WTC11 (cell line): ENCODE measurements at regions not wholly inside any gene's neighbourhood (a gene's known extent, or its start where the extent isn't known, plus 50 kb on each side); places are given as distances from the start of the nearest gene placed in this dataset.

Experiments used
- ATAC-seq: fragments of 200-7000 bp; cut with Tn5 transposase; 2 replicates; pipeline ENCODE4 v1.10.0; 2021; ENCODE audit warnings: mild to moderate bottlenecking, moderate library complexity
- CTCF ChIA-PET: fragments of 300-600 bp; sonication (Branson Sonifier 250); formaldehyde crosslinking; loops from one replicate; lab custom pipeline; 2021; ENCODE audit warnings: antibody characterized with exemption; lab: Charles Lee
- POLR2A ChIA-PET: fragments of 350-600 bp; sonication (Branson Sonifier 250); formaldehyde crosslinking; loops from one replicate; lab custom pipeline; 2021; ENCODE audit warnings: antibody characterized with exemption; lab: Charles Lee
- DNase-seq: peaks from one replicate; pipeline ENCODE4 v3.0.0; 2021; ENCODE audit warnings: low spot score
- H3K27ac Mint-ChIP-seq: 2 replicates; pipeline ENCODE4 v1.8.0; 2021; ENCODE audit warnings: mixed read lengths
- H3K27me3 Mint-ChIP-seq: 2 replicates; pipeline ENCODE4 v1.8.0; 2021; ENCODE audit warnings: low read depth, mild to moderate bottlenecking, moderate library complexity, mixed read lengths
- H3K36me3 Mint-ChIP-seq: 2 replicates; pipeline ENCODE4 v1.8.0; 2021; ENCODE audit warnings: mixed read lengths
- H3K4me1 Mint-ChIP-seq: 2 replicates; pipeline ENCODE4 v1.8.0; 2022; ENCODE audit warnings: mixed read lengths
- H3K4me3 Mint-ChIP-seq: 2 replicates; pipeline ENCODE4 v1.8.0; 2021; ENCODE audit warnings: mild to moderate bottlenecking, moderate library complexity, mixed read lengths
- H3K9me3 Mint-ChIP-seq: 2 replicates; pipeline ENCODE4 v1.8.0; 2021; ENCODE audit warnings: mixed read lengths
- ELF4 ChIP-seq: sonication (generic); formaldehyde crosslinking; IDR thresholded peaks from 2 replicates; pipeline ENCODE4 v1.8.1; 2022; ENCODE audit warnings: low read depth, mild to moderate bottlenecking, moderate library complexity, missing genetic modification reagents
- GTF2I ChIP-seq: fragments of 250-450 bp; sonication (Bioruptor Pico); conservative IDR thresholded peaks from 2 replicates; pipeline ENCODE4 v1.4.0; 2021; ENCODE audit warnings: mild to moderate bottlenecking
- JAZF1 ChIP-seq: fragments of 250-450 bp; sonication (Bioruptor Pico); IDR thresholded peaks from 2 replicates; pipeline ENCODE4 v1.9.0; 2021; ENCODE audit warnings: moderate library complexity, mild to moderate bottlenecking, inconsistent platforms
- JUN ChIP-seq: sonication (generic); formaldehyde crosslinking; IDR thresholded peaks from 2 replicates; pipeline ENCODE4 v1.8.0; 2023; ENCODE audit warnings: mild to moderate bottlenecking, missing genetic modification reagents
- KAT7 ChIP-seq: sonication (generic); formaldehyde crosslinking; IDR thresholded peaks from 2 replicates; pipeline ENCODE4 v1.8.1; 2023; ENCODE audit warnings: missing genetic modification reagents, mild to moderate bottlenecking, borderline replicate concordance
- MXD4 ChIP-seq: fragments of 250-450 bp; sonication (Bioruptor Pico); IDR thresholded peaks from 2 replicates; pipeline ENCODE4 v1.8.0; 2021; ENCODE audit warnings: mild to moderate bottlenecking, moderate library complexity, borderline replicate concordance
- MYBL2 ChIP-seq: sonication (generic); formaldehyde crosslinking; IDR thresholded peaks from 2 replicates; pipeline ENCODE4 v1.8.1; 2023; ENCODE audit warnings: mild to moderate bottlenecking, moderate library complexity, missing genetic modification reagents
- NFATC4 ChIP-seq: fragments of 250-450 bp; sonication (Bioruptor Pico); IDR thresholded peaks from 2 replicates; pipeline ENCODE4 v1.9.0; 2021; ENCODE audit warnings: mild to moderate bottlenecking
- NFE2L1 ChIP-seq: sonication (generic); formaldehyde crosslinking; IDR thresholded peaks from 2 replicates; pipeline ENCODE4 v1.8.1; 2023; ENCODE audit warnings: missing genetic modification reagents
- NR1H2 ChIP-seq: sonication (generic); formaldehyde crosslinking; IDR thresholded peaks from 2 replicates; pipeline ENCODE4 v1.9.0; 2021; ENCODE audit warnings: mild to moderate bottlenecking, moderate library complexity, missing genetic modification reagents
- TEAD1 ChIP-seq: sonication (generic); formaldehyde crosslinking; IDR thresholded peaks from 2 replicates; pipeline ENCODE4 v1.8.0; 2022; ENCODE audit warnings: mild to moderate bottlenecking, missing genetic modification reagents
- ZNF317 ChIP-seq: sonication (generic); formaldehyde crosslinking; IDR thresholded peaks from 2 replicates; pipeline ENCODE4 v1.8.1; 2023; ENCODE audit warnings: low read depth, mild to moderate bottlenecking, moderate library complexity, missing genetic modification reagents, borderline replicate concordance
- ZNF416 ChIP-seq: fragments of 250-450 bp; sonication (Bioruptor Pico); IDR thresholded peaks from 2 replicates; pipeline ENCODE4 v1.9.0; 2021; ENCODE audit warnings: mild to moderate bottlenecking, inconsistent platforms
- ZNF423 ChIP-seq: fragments of 250-450 bp; sonication (Bioruptor Pico); IDR thresholded peaks from 2 replicates; pipeline ENCODE4 v2.1.2; 2022; ENCODE audit warnings: mild to moderate bottlenecking, moderate library complexity
- TF ChIP-seq, protein P1 (sequence below): fragments of 200-600 bp; IDR thresholded peaks from 2 replicates; pipeline ENCODE4 v1.8.0; 2022; ENCODE audit warnings: antibody characterized with exemption
- TF ChIP-seq, protein P2 (sequence below): sonication (generic); formaldehyde crosslinking; IDR thresholded peaks from 2 replicates; pipeline ENCODE4 v1.8.1; 2023; ENCODE audit warnings: mild to moderate bottlenecking, missing genetic modification reagents, moderate library complexity
- TF ChIP-seq, protein P3 (sequence below): fragments of 250-450 bp; sonication (Bioruptor Pico); IDR thresholded peaks from 2 replicates; pipeline ENCODE4 v2.1.2; 2022; ENCODE audit warnings: mild to moderate bottlenecking, moderate library complexity
- TF ChIP-seq, protein P4 (sequence below): sonication (generic); formaldehyde crosslinking; IDR thresholded peaks from 2 replicates; pipeline ENCODE4 v1.8.0; 2023; ENCODE audit warnings: missing genetic modification reagents
- TF ChIP-seq, protein P5 (sequence below): sonication (generic); formaldehyde crosslinking; IDR thresholded peaks from 2 replicates; pipeline ENCODE4 v1.8.1; 2022; ENCODE audit warnings: mild to moderate bottlenecking, missing genetic modification reagents, moderate library complexity, borderline replicate concordance
- TF ChIP-seq, protein P6 (sequence below): sonication (generic); formaldehyde crosslinking; IDR thresholded peaks from 2 replicates; pipeline ENCODE4 v1.8.1; 2023; ENCODE audit warnings: mild to moderate bottlenecking, missing genetic modification reagents

DNA sequence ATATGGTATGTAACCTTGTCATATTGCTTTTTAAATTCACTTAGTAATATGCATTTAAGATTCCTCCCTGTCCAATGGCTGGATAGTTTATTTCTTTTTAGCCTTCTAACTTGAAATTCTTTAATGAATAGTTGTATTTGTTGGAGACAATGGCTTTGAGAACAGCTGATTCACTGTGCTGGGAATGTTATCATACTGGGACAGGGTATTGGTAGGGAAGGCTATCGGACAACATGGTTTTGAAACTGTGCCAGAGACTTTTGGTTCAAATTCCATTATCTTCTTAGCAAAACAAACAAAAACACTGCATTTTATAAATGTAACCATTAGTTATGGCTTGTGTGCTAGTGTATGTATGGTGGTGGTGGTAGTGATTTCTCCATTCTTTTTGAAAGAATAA lies 517.1 kb upstream of the ANKRD30A start:
- no peaks in the 10 kb centered on the region for H3K9me3 Mint-ChIP-seq
- H3K4me1 Mint-ChIP-seq = peaks cover 8% of the 10 kb centered on the region
- no peaks in the 10 kb centered on the region for H3K27me3 Mint-ChIP-seq
- no peak overlapping the region for H3K27ac Mint-ChIP-seq
- POLR2A ChIA-PET = no interaction called here
- TF ChIP-seq MYBL2 (CRISPR knock-in tag) (no peak), ZNF317 (CRISPR knock-in tag) (no peak), GTF2I (CRISPR knock-in tag) (no peak), ZNF423 (CRISPR knock-in tag) (no peak), NFE2L1 (no peak)
- TF ChIP-seq, protein P1, sequence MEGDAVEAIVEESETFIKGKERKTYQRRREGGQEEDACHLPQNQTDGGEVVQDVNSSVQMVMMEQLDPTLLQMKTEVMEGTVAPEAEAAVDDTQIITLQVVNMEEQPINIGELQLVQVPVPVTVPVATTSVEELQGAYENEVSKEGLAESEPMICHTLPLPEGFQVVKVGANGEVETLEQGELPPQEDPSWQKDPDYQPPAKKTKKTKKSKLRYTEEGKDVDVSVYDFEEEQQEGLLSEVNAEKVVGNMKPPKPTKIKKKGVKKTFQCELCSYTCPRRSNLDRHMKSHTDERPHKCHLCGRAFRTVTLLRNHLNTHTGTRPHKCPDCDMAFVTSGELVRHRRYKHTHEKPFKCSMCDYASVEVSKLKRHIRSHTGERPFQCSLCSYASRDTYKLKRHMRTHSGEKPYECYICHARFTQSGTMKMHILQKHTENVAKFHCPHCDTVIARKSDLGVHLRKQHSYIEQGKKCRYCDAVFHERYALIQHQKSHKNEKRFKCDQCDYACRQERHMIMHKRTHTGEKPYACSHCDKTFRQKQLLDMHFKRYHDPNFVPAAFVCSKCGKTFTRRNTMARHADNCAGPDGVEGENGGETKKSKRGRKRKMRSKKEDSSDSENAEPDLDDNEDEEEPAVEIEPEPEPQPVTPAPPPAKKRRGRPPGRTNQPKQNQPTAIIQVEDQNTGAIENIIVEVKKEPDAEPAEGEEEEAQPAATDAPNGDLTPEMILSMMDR = no peak
- TF ChIP-seq, protein P2, sequence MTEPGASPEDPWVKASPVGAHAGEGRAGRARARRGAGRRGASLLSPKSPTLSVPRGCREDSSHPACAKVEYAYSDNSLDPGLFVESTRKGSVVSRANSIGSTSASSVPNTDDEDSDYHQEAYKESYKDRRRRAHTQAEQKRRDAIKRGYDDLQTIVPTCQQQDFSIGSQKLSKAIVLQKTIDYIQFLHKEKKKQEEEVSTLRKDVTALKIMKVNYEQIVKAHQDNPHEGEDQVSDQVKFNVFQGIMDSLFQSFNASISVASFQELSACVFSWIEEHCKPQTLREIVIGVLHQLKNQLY (CRISPR knock-in tag) = no peak
- CTCF ChIA-PET = no interaction called here
- H3K4me3 Mint-ChIP-seq = no peak overlapping the region
- no peaks in the 10 kb centered on the region for H3K36me3 Mint-ChIP-seq
- no peak for DNase-seq
- ATAC-seq = no peak

DNA sequence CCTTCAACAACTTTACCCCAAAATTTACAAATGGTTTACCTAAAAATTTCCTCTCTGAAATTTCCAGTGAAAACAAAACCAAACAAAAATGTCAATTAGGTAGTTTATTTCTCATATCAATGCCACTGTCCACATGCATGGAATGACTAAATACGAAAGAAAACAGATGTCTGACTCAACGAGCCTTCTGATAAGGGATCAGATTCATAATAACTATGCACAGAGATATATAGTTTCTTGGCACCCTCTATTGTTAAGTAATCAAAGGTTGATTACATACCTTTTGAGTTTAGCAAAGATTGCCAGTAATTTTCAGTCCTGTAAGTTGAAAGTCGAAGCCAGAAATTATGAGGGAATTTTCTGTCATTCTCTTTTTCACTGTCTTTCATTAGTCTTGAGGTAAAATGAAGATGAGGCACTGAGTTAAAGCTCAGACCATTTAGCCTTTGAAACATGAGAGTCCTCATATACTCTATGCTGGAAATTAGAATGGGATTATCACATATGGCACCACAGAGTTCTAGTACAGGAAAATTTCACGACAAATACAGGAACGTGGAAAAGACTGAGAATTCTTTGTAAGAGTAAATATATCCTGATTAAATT lies 519.1 kb upstream of the ANKRD30A start:
- ChIA-PET POLR2A (no interaction called here), CTCF (no interaction called here)
- Mint-ChIP-seq H3K4me1 (peaks cover 6% of the 10 kb centered on the region), H3K9me3 (no peaks in the 10 kb centered on the region), H3K27me3 (no peaks in the 10 kb centered on the region), H3K4me3 (no peak overlapping the region), H3K36me3 (no peaks in the 10 kb centered on the region), H3K27ac (no peak overlapping the region)
- no peak for DNase-seq
- ATAC-seq = no peak
- TF ChIP-seq, protein P3, sequence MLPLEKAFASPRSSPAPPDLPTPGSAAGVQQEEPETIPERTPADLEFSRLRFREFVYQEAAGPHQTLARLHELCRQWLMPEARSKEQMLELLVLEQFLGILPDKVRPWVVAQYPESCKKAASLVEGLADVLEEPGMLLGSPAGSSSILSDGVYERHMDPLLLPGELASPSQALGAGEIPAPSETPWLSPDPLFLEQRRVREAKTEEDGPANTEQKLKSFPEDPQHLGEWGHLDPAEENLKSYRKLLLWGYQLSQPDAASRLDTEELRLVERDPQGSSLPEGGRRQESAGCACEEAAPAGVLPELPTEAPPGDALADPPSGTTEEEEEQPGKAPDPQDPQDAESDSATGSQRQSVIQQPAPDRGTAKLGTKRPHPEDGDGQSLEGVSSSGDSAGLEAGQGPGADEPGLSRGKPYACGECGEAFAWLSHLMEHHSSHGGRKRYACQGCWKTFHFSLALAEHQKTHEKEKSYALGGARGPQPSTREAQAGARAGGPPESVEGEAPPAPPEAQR (CRISPR knock-in tag) = no peak
- no peak for TF ChIP-seq ZNF416 (CRISPR knock-in tag)
- TF ChIP-seq, protein P4, sequence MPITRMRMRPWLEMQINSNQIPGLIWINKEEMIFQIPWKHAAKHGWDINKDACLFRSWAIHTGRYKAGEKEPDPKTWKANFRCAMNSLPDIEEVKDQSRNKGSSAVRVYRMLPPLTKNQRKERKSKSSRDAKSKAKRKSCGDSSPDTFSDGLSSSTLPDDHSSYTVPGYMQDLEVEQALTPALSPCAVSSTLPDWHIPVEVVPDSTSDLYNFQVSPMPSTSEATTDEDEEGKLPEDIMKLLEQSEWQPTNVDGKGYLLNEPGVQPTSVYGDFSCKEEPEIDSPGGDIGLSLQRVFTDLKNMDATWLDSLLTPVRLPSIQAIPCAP (CRISPR knock-in tag) = no peak
- TF ChIP-seq NFATC4 (CRISPR knock-in tag) = no peak
- no peak for TF ChIP-seq JAZF1 (CRISPR knock-in tag)
- TF ChIP-seq ELF4 (CRISPR knock-in tag) = no peak
- TF ChIP-seq MXD4 (CRISPR knock-in tag) = no peak
- no peak for TF ChIP-seq NR1H2
- TF ChIP-seq, protein P5, sequence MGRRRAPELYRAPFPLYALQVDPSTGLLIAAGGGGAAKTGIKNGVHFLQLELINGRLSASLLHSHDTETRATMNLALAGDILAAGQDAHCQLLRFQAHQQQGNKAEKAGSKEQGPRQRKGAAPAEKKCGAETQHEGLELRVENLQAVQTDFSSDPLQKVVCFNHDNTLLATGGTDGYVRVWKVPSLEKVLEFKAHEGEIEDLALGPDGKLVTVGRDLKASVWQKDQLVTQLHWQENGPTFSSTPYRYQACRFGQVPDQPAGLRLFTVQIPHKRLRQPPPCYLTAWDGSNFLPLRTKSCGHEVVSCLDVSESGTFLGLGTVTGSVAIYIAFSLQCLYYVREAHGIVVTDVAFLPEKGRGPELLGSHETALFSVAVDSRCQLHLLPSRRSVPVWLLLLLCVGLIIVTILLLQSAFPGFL (CRISPR knock-in tag) = no peak
- TF ChIP-seq KAT7 (CRISPR knock-in tag) = no peak
- no peak for TF ChIP-seq TEAD1 (CRISPR knock-in tag)
- TF ChIP-seq, protein P2 (CRISPR knock-in tag) = no peak
- no peak for TF ChIP-seq JUN (CRISPR knock-in tag)
- TF ChIP-seq, protein P6, sequence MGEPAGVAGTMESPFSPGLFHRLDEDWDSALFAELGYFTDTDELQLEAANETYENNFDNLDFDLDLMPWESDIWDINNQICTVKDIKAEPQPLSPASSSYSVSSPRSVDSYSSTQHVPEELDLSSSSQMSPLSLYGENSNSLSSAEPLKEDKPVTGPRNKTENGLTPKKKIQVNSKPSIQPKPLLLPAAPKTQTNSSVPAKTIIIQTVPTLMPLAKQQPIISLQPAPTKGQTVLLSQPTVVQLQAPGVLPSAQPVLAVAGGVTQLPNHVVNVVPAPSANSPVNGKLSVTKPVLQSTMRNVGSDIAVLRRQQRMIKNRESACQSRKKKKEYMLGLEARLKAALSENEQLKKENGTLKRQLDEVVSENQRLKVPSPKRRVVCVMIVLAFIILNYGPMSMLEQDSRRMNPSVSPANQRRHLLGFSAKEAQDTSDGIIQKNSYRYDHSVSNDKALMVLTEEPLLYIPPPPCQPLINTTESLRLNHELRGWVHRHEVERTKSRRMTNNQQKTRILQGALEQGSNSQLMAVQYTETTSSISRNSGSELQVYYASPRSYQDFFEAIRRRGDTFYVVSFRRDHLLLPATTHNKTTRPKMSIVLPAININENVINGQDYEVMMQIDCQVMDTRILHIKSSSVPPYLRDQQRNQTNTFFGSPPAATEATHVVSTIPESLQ (CRISPR knock-in tag) = no peak
